LNCaP clone FGC (cell line): ENCODE measurements at regions not wholly inside any gene's neighbourhood (a gene's known extent, or its start where the extent isn't known, plus 50 kb on each side); places are given as distances from the start of the nearest gene placed in this dataset.
A peak's percentile ranks its signal among the peaks of the same experiment; 100 is the strongest.

Experiments
- DNase-seq: peaks from one replicate; pipeline ENCODE4 v3.0.0-alpha.2; 2011; ENCODE audit warnings: low read depth
- H3K4me3 ChIP-seq: 2 replicates; pipeline ENCODE4 v1.5.1; 2011; ENCODE audit warnings: mild to moderate bottlenecking, low read depth, low read length, control low read depth
- TF ChIP-seq, protein P1 (sequence below): IDR thresholded peaks from 2 replicates; pipeline ENCODE4 v1.5.1; 2012; ENCODE audit warnings: mild to moderate bottlenecking; ENCODE audit not compliant: control insufficient read depth, insufficient read depth; ENCODE audit errors: extremely low read depth

DNA sequence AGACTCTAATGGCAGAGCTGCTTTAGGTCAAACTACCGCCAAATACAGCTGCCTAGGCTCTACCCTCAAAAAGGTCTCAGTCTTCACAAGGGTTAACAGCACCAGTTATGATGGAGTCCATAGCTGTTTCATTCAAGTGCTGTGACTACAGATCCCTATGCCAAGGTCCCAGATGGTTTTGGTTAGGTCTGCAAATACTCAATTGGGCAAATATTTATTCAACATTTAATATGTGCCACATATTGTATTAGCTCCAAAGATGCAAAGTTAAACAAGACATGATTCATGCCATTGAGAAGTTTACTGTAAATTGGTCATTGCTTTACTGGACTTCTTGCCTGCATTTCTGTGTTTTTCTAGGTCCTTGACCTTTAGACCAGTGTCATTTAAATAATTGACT lies 55.8 kb upstream of the TFAP2D start:
- TF ChIP-seq, protein P1, sequence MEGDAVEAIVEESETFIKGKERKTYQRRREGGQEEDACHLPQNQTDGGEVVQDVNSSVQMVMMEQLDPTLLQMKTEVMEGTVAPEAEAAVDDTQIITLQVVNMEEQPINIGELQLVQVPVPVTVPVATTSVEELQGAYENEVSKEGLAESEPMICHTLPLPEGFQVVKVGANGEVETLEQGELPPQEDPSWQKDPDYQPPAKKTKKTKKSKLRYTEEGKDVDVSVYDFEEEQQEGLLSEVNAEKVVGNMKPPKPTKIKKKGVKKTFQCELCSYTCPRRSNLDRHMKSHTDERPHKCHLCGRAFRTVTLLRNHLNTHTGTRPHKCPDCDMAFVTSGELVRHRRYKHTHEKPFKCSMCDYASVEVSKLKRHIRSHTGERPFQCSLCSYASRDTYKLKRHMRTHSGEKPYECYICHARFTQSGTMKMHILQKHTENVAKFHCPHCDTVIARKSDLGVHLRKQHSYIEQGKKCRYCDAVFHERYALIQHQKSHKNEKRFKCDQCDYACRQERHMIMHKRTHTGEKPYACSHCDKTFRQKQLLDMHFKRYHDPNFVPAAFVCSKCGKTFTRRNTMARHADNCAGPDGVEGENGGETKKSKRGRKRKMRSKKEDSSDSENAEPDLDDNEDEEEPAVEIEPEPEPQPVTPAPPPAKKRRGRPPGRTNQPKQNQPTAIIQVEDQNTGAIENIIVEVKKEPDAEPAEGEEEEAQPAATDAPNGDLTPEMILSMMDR: no peak
- no peak overlapping the region for H3K4me3 ChIP-seq
- peak; percentile 68 for DNase-seq

DNA sequence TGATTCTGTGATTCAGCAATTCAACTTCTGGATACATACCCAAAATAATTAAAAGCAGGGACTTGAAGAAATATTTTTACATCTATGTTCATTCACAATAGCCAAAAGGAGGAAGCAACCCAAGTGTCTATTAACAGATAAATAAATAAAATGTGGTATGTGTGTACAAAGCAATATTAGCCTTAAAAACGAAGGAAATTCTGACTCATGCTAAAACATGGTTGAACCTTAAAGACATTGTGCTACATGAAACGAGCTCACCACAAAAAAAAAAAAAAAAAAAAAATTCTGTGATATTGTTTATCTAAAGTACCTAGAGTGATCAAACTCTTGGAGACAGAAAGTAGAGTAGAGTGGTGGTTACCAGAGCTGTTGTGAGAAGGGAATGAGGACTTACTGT lies 54.8 kb upstream of the TFAP2D start:
- H3K4me3 ChIP-seq: no peak overlapping the region
- TF ChIP-seq, protein P1: no peak
- DNase-seq: no peak

- no peak overlapping the region for H3K4me3 ChIP-seq
- TF ChIP-seq, protein P1: no peak
- no peak for DNase-seq
Measured at GRCh38 chr6:50661636-50662035, 51.7 kb upstream of the TFAP2D start.
